ENCODE measurements at regions not wholly inside any gene's neighbourhood (a gene's known extent, or its start where the extent isn't known, plus 50 kb on each side); places are given as distances from the start of the nearest gene placed in this dataset.
"Not testable (repeated sequence)": the region's sequence is repeated elsewhere in the genome, so short reads cannot be mapped to it uniquely, and the experiment has no call there.

DNA sequence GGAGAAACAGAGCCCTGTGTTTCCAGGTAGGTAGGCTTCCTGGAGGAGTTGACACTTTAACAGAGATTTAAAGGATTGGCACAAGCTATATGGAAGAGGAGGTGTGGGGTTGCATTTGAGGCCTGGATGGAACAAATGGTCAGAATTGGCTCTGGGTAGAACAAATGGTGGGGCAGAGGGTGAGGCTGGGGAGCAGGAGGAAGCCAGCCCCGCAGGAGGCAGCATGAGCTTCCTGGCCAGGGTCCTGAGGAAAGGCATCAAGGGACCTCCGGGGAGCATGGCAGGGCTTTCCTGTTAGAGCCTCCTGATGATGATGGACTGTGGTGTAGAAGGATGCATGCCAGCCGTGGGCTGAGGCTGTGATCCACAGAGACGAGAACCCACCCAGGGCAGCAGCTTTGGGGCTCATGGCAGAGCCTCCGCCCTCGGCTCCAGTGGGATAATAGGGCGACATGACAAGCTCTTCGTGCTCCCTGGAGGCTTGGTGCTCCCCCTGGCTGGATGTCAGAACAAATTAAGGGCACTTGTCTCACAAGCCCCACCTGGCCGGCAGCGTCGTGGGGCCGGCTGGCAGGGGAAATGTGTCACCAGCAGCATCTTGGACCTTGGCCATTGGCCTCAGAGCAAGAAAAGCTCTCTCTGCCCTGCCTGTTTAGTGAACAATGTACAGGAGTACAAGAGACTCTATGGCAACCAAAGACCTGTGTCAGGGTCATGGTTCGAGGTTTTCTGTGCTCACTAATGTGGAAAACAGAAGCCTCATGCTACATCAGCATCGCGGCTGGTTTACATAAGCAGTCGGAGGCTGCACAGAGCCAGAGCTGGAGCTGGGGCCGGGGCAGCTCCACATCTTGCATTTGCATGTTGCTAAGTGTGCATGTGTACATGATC lies 153.5 kb downstream of the MYCN start:
- DNase-seq (no peak), ATAC-seq (peak; percentile 44 to 56)
- intact Hi-C loops (cut with DNase I) = no loop called here

DNA sequence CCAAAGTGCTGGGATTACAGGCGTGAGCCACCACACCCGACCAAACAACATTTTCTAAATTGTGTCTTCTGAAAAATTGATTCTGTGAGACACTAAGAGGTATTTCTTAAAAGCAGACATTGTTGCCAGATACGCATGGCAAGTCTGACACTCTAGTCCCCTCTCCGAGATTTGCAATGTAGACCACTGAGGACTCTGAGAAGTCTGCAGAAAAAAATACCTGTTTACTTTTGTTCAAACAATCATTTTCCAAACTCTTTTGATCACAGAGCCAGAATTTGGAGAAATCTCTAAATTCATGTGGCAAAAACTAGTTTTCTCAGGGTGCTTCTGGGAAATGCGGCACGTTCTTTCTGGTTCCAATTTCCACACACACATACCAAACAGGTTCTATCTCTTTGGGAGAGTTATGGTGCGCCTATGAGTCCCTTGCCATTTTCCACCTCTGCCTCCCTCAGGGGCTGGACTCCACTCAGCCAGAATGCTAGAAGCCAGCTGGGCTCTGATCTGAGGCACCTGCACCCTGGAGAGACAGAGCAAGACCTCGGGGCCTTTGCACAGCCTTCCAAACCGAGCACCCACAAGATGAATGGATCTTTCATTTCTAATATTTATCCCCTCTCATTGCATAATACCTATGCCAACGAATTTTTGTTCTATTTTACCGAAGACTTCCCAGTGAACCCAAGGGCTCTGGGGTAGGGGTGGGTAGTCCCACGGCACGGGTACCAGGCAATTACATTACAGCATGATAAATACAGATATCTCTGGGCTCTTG lies 152.7 kb downstream of the MYCN start:
- DNase-seq = no peak
- intact Hi-C loops (cut with DNase I) = no loop called here
- no peak for ATAC-seq

GRCh38 chr2:16091576-16092282 lies 151.4 kb downstream of the MYCN start:
- intact Hi-C loops (cut with DNase I) = no loop called here
- no peak for ATAC-seq

GRCh38 chr2:16090650-16091575 lies 150.6 kb downstream of the MYCN start:
- ATAC-seq = no peak
- intact Hi-C loops (cut with DNase I) = no loop called here
- DNase-seq = no peak

More at GRCh38 chr2:16091576-16092282, 151.4 kb downstream of the MYCN start:
- DNase-seq = no peak

DNA sequence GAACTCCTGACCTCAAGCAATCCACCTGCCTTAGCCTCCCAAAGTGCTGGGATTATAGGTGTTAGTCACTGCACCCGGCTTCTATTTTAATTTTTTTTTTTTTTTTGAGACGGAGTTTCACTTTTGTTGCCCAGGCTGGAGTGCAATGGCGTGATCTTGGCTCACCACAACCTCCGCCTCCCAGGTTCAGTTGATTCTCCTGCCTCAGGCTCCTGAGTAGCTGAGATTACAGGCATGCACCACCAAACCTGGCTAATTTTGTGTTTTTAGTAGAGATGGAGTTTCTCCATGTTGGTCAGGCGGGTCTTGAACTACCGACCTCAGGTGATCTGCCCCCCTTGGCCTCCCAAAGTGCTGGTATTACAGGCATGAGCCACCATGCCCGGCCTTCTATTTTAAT lies 149.1 kb downstream of the MYCN start:
- intact Hi-C loops (cut with DNase I); DNase-seq; ATAC-seq: not testable (repeated sequence)

DNA sequence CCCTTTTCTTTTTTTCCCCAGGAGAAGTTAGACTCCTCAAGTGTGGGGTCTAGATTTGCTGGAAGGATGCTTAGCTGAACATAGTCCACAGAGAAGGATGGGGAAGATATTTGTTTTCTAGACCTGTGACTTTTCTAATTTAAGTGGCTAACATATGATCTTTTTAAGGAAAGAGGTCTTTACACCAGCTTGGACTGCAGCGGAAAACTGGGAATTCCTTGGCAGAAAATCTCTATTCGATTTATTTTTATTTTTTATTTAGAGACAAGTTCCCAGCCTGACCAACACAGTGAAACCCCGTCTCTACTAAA lies 148.4 kb downstream of the MYCN start:
- intact Hi-C loops (cut with DNase I) = no loop called here
- ATAC-seq (no peak), DNase-seq (no peak)

GRCh38 chr2:16088035-16088801 lies 147.9 kb downstream of the MYCN start:
- DNase-seq (no peak), ATAC-seq (no peak)
- intact Hi-C loops (cut with DNase I) = no loop called here

GRCh38 chr2:16086136-16086535 lies 145.8 kb downstream of the MYCN start:
- intact Hi-C loops (cut with DNase I); ATAC-seq: not testable (repeated sequence)

DNA sequence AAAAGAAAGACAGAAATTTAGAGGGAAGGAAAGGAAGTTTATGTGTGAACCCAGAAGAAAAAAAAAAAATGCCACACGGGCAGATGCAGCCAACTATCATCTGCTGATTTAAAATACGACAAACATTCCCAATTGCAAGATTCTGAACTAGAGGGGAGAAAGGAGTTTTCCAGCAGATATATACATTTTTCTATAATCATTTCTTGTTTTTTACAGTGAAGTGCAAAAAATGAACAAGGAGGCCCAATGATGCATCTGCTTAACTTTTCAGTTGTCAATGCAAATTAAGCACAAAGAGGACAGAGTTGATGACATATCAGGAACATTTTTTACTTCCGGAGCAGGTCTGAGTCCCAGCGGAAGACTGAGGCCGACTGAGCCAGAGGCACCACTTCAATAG lies 144.7 kb downstream of the MYCN start:
- ATAC-seq (no peak), DNase-seq (no peak)
- intact Hi-C loops (cut with DNase I) = no loop called here

More at GRCh38 chr2:16086136-16086535, 145.8 kb downstream of the MYCN start:
- DNase-seq = not testable (repeated sequence)

- ATAC-seq (no peak), DNase-seq (no peak)
- intact Hi-C loops (cut with DNase I) = no loop called here
These were observed 143.9 kb downstream of the MYCN start for GRCh38 chr2:16084274-16084673.

- DNase-seq (no peak), ATAC-seq (no peak)
- intact Hi-C loops (cut with DNase I) = no loop called here
These were observed 141.9 kb downstream of the MYCN start for GRCh38 chr2:16082276-16082675.

GRCh38 chr2:16081316-16082200 lies 141.2 kb downstream of the MYCN start:
- no peak for ATAC-seq

DNA sequence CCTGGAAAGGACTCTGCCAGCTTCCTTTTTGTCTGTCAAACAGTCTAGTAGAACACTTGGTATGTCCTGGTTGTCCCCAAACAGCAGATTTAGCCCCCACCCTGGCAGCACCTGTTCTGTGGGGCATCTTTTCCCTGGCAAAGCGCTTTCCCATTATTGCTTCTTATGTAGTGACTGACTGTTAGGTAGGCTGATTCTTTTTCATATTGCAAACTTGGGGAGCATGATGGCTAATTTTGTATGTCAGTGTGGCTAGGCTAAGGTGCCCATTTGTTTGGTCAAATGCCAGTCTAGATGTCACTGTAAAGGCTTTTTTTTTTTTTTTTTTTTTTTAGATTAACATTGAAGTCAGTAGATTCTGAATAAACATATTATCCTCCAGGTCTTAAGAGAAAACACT lies 140.2 kb downstream of the MYCN start:
- DNase-seq (no peak), ATAC-seq (no peak)
- intact Hi-C loops (cut with DNase I) = no loop called here

More at GRCh38 chr2:16081316-16082200, 141.2 kb downstream of the MYCN start:
- no peak for DNase-seq
- intact Hi-C loops (cut with DNase I) = no loop called here

- ATAC-seq = no peak
- intact Hi-C loops (cut with DNase I) = no loop called here
- no peak for DNase-seq
These were observed 139.7 kb downstream of the MYCN start for GRCh38 chr2:16080071-16080470.

GRCh38 chr2:16079637-16080036 lies 139.3 kb downstream of the MYCN start:
- DNase-seq (no peak), ATAC-seq (no peak)
- intact Hi-C loops (cut with DNase I) = no loop called here

DNA sequence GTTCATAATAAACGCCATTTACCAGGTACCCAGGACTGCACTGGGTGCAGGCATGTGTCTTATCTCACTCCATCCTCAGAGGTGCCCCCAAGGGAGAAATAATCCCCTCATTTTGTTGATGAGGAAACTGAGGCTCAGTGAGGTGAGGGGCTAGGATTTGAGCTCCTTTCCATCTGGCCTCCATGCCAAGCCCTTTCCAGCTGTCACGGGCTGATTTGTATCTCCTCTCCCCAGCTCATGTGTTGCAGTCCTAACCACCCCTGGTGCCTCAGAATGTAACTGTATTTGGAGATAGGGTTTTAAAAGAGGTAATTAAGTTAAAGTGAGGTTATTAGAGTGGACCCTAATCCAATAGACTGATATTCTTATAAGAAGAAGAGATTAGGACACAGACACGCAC lies 137.3 kb downstream of the MYCN start:
- intact Hi-C loops (cut with DNase I) = no loop called here
- ATAC-seq (no peak), DNase-seq (no peak)

DNA sequence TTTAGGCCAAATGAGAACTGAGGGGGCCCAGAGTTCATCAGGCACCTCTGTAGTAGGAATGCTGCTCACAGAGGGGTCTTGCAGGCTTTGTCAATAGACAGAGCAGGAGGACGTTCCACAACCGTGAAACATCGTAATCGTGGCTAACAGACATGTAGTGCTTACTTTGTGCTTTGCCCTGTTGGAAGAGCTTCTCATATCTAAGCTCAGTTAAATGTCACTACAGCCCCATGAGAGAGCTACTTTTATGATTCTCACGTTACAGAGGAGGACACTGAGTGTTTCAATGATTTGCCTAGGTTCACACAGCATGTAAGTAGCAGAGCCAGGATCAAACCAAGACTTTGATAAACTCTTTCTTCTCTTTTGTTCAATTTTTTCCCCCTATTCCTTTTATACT lies 136.6 kb downstream of the MYCN start:
- DNase-seq (no peak), ATAC-seq (no peak)
- intact Hi-C loops (cut with DNase I) = no loop called here

Data from left cardiac atrium (tissue), 4 donors.